22Rv1 (cell line): ENCODE measurements at regions not wholly inside any gene's neighbourhood (a gene's known extent, or its start where the extent isn't known, plus 50 kb on each side); places are given as distances from the start of the nearest gene placed in this dataset.

Source experiments
- CTCF ChIP-seq: fragments of 450-650 bp; IDR thresholded peaks from 2 replicates; pipeline ENCODE4 v1.5.1; 2017; ENCODE audit warnings: mild to moderate bottlenecking
- ZFX ChIP-seq: fragments of 450-650 bp; IDR thresholded peaks from 2 replicates; pipeline ENCODE4 v1.6.1; 2017; ENCODE audit warnings: antibody characterized with exemption, borderline replicate concordance

GRCh38 chr12:77366616-77367015 is 301.2 kb upstream of the E2F7 start:
- no peak for TF ChIP-seq CTCF
- TF ChIP-seq ZFX = no peak
